NB4 (cell line): ENCODE measurements at regions not wholly inside any gene's neighbourhood (a gene's known extent, or its start where the extent isn't known, plus 50 kb on each side); places are given as distances from the start of the nearest gene placed in this dataset.

Experiments
- CTCF ChIP-seq: IDR thresholded peaks from one replicate; pipeline ENCODE4 v1.5.1; 2012; ENCODE audit warnings: low read depth, low read length
- MAX ChIP-seq: IDR thresholded peaks from 2 replicates; pipeline ENCODE4 v1.6.1; 2011; ENCODE audit warnings: low read depth, low read length
- MYC ChIP-seq: IDR thresholded peaks from 2 replicates; pipeline ENCODE4 v1.6.1; 2011; ENCODE audit warnings: low read depth, low read length
- POLR2A ChIP-seq: IDR thresholded peaks from 2 replicates; pipeline ENCODE4 v1.6.1; 2011; ENCODE audit warnings: mild to moderate bottlenecking; ENCODE audit not compliant: insufficient read length; ENCODE audit errors: extremely low read depth

GRCh38 chrX:151084454-151084853 lies 91.9 kb upstream of the GPR50 start:
- no peak for TF ChIP-seq CTCF
- TF ChIP-seq MYC: no peak
- no peak for TF ChIP-seq POLR2A
- TF ChIP-seq MAX: no peak
